HG03135 (cell line): ENCODE measurements at regions not wholly inside any gene's neighbourhood (a gene's known extent, or its start where the extent isn't known, plus 50 kb on each side); places are given as distances from the start of the nearest gene placed in this dataset.
"Not testable (repeated sequence)": the region's sequence is repeated elsewhere in the genome, so short reads cannot be mapped to it uniquely, and the experiment has no call there.

Experiments
- ATAC-seq: cut with Tn5 transposase; IDR thresholded peaks from one replicate; pipeline ENCODE4 v1.9.1; 2021; ENCODE audit warnings: mild to moderate bottlenecking, moderate library complexity; ENCODE audit not compliant: unreplicated experiment

DNA sequence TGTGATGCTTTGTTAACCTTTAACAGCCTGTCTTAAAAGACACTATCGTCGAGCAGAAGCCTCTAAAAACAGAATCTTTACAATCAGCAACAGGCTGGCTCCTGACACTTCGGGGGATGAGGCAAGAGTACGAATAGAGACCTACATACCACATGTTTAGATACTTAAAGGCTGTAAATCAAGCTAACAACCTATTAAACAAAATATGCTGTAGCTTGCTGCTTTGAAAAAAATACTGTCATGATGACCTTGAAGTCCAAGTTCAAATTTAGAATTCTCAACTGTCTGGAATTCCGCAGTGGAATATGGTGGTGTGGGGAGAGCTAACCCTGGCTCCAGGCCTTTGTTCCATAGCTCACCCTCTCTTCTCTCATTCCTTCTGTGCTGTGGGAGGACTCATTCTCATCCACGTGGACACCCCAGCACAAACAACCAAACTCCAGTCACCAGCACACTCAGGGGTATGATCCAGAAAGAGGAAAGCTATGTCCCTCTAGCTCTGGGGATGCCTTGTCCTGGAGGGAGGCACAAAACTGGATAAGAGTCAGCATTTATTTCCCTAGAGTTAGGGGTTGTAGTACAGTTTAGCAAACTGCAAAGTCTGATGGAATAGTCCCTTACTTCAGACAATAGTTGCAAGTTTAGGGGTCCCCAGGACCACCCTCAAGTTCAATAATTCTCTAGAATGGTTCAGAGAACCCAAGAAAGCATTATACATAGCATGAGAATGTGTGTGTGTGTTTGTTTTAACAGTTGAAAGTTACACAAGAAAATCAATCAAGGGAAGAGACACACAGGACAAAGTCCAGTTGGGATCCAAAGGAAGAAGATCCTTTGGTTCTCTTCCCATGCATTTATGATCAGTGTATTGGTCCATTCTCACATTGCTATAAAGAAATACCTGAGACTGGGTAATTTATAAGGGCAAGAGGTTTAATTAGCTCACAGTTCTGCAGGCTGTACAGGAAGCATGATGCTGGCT is 196.1 kb upstream of the SVIL start:
- no peak for ATAC-seq

DNA sequence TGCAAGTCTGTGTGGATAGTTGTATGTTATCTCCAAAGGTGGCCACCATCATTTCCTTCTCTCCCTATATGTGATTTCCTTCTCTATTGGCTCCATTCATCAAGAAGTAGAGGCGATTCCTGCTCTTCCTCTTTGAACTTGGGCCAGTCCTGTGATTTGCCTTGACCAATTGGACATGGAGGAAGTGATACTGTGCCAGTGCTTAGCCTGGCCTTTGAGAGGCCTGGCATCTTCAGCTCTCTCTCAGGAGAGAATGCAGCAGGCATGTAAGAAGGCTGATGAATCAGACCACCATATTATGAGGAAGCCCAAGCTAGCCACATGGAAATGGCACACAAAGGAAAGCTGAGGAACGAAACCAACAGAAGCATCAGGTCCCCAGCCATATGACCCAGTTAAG is 195.0 kb upstream of the SVIL start:
- no peak for ATAC-seq

DNA sequence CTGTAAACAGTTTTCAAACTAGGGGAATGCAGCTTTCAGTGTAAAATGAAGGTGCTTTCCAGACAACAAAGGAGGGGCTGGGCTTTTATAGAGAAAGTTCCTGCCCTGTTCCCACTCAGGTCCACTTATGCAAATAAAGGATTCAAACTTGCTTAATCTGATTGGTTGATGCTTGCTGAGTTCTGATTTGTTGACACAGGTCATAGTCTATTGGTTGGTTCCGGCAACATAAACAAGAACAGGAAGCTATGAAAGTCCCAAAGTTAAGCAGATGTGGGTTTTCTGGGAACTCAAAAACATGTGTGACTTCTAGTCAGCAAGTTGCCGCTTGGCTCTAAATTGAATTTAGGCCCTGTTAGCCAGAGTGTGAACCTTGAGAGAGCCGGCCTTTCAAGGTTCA is 194.2 kb upstream of the SVIL start:
- ATAC-seq, result no peak

DNA sequence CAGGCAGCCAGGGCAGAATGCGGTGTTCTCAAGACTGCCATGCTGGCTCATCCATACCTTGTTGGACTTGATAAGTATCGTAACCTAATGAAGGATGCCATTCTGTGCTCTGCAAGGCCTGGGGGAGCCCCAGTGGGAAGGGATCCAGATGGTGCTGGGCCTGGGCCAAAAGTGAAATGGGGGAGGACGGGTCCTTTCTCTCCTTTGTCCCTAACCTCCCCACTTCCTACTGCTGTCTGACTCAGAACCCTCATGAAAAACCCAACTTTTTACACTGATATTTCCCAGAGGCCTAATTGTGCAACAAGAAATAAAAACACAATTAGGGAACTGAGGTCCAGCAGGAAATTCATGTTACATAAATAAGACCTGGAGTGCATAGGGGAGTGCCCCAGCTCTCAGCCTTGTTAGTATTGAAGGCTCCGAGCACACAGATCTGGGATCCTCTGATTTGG is 193.7 kb upstream of the SVIL start:
- ATAC-seq, result no peak

DNA sequence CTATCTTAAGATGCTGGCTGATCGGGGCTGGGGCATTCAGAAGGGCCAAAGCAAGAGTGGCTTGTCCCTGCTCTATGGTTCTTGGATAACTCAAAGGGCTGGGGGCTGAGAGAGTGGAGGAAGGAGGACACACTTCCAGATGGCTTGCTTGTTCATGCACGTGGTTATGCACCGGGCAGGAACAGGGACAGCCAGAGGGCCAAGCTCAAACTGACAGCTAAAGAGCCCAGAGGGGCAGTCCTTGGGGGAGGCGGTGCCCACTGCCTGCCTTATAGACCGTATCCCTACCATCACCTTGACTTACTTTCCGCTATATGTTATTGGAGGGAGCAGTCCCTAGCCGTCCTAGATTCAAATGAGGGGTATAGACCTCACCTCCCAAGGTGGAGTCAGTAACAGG is 192.7 kb upstream of the SVIL start:
- no peak for ATAC-seq

DNA sequence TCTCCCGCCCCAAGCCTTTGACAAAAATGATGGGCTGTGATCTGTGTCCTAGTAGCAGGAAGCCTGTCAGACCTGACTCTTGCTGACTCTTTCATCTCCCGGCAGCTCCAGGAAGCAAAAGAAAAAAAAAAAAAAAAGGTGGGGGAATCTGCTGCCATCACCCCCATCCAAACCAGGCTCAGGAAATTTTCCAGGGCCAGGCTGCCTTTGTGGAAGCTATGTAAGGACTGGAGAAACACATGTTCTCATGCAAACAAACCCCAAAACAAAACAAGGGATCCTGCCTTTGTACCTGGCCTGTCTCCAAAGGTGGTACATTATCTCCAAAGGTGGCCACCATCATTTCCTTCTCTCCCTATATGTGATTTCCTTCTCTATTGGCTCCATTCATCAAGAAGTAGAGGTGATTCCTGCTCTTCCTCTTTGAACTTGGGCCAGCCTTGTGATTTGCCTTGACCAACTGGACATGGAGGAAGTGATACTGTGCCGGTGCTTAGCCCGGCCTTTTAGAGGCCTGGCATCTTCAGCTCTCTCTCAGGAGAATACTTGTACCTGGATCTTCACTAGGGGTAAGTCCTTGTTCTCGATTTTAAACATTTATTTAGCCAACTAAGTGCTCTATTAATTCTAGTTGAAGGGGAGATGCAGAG is 192.2 kb upstream of the SVIL start:
- no peak for ATAC-seq

DNA sequence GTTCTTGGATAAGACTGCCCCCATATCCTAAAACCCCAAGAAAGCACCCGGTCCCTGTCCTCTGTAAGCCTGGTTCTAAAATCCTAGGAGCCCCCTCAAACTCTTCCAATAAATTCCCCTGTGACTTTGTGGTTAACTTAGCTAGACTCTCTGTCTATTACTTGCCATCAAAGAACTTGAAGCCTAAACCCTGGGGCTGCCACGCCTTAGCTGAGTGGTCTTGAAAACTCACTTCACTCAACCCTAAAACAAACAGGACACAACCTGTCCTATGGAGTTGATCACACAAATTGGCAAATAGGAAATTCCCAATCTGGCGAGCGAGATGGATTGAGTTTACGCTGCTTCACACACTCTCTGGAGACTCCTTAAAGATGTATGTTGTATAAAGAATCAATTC is 191.4 kb upstream of the SVIL start:
- no peak for ATAC-seq

DNA sequence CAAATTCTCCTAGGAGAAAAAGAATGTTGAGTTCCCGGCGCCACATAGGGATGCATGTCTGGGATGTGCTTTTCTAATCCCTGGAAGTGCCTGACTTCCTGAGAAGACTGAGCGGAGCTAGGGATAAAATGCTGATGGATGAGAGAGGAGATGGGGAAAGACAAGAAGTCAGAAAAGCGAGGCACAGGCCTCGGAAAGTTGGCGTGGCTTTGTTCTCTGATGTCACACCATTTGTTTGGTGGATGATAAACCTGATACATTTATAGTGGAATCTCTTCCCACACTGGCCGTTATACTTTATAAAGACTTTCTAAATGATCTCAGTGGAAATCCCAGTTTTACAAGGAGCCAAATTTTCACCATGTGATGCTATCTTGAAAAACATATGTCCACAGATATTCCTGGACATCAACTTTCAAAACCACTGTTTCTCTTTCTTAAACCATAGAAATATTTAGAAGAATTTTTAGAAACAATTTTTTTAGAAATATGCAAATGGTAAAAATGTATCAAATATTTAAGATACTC is 188.8 kb upstream of the SVIL start:
- ATAC-seq, result no peak

DNA sequence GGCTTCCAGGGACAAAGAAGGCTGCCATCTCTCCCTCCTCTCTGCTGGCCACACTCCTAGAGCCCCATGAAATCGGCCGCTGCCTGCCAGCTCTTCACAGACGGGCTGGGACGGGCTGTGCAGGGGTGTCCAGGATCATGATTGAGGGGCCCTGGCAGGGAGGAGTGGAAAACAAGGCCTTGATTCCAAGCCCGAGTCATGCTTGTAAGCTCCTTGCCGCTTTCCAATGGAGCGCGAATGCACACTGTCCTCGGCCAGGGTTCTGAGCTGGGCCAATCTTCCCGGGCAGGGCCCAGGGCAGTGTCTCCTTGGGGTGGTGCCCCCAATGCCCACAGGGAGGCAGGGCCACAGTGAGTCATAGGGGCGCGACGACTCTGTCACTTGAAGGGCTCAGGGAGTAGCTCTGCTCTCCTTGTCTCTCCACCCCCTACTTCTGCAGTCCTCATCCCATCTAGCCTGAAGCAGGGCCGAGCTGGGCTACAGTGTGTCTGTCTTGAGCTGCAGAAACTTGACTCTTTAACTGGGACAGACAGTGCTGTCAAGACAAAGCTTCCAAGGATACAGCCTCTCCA is 186.2 kb upstream of the SVIL start:
- no peak for ATAC-seq

DNA sequence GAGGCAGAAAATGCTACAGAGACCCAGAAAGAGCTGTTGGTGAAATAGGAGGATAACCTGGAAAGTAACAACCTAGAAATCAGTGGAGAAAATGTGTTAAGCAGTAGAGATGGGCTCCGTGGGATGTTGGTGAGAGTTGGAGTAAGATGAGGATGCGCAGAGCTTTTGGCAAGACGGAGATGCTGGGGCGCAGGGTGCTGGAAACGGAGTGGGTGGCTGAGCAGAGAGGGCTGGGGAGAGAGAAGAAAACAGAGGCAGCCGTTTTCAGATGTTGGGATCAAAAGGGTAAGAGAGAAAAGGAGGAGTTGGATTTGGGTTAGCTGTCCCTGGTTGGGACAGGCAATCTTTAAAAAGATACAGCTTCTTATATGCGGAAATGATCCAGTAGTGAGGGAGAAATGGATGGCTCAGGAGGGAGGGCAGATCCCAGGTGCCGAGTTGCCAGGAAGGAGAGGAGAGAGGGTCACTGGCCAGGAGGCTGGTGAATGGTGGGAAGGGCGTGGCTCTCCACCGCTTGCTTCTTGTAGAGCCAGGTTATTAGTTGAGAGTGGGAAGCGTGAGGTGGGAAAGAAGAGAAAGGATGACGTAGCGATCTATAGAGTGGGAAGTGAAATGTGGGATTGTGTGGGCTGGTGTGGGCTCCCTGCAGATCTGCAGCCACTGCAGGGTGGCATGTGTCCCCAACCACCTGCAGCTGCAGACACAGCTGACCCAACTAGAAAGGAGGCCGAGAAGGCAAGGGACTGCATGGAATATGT is 182.2 kb upstream of the SVIL start:
- ATAC-seq, result no peak

DNA sequence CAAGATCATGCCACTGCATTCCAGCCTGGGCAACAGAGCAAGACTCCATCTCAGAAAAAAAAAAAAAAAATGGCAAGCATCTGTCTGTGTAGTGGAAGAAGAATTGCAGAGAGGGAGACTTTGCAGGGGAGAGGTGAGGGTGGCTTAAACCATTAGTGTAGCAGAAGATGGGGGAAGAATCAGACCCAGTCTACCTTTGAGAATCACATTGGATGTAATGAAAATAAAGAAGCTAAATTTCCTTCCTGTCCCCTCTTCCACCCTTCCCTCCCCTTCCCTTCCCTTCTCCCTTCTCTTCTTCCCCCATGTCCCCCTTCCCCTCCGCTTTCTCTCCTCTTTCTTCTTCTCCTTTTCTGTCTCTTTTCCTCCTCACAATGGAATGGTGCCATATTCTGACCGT is 180.8 kb upstream of the SVIL start:
- no peak for ATAC-seq

DNA sequence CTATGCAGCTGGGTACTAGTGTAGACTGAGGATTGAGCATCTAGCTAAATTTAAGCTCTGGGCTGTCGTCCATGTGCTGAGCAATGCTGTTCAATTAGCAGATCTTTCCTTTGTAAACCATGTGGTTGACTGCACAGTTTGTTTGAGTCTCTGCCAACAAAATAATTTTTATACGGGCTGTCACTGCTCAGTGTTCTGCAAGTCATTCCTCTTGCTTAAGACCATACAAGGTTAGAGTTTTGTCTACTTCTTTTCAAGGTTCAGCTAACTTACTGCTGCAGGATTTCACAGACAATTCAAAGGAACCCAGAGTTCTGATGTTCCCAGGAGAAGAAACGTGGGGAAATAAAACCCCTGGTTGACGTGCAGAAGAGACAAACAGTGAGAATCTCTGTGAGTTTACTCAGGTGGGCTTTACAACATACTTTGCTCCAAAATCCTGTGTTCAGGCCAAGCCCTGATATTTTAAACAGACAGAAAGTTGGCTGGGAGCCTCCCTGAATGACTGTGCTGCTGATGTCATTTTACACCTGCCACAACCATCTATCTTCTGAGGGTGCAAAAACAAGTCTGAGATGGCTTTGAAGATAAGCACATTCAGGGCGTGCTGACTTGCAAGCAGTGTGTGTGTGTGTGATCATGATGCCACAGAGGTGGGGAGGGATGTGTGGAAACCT is 177.1 kb upstream of the SVIL start:
- ATAC-seq, result no peak

DNA sequence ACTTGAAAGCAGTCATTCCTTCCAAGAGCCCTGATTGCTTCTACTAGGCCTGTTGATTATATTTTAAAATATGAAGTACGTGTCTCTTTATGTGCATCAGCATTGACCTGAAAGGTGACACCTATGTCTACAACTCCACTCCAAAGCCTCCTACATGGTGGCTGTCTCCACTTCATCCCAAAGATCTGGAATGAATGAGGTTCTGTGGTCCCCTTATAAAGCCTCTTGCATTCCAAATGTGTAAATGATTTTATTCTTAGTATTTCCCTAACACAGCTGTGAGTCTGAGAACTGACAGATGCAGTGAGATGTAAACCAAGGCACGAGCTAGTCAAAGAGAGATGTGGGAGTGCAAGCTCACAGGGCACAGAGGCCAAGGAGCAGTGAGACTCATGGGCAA is 176.0 kb upstream of the SVIL start:
- ATAC-seq, result no peak

DNA sequence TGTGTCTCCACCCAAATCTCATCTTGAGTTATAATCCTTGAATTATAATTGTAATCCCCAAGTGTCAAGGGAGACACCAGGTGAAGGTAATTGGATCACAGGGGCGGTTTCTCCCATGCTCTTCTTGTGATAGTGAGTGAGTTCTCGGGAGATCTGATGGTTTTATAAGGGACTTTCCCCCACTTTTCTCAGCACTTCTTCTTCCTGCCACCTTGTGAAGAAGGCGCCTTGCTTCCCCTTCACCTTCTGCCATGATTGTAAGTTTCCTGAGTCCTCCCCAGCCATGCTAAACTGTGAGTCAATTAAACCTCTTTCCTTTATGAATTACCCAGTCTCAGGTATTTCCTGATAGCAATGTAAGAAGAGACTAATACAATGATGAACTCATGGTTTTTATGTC is 175.5 kb upstream of the SVIL start:
- not testable (repeated sequence) for ATAC-seq

DNA sequence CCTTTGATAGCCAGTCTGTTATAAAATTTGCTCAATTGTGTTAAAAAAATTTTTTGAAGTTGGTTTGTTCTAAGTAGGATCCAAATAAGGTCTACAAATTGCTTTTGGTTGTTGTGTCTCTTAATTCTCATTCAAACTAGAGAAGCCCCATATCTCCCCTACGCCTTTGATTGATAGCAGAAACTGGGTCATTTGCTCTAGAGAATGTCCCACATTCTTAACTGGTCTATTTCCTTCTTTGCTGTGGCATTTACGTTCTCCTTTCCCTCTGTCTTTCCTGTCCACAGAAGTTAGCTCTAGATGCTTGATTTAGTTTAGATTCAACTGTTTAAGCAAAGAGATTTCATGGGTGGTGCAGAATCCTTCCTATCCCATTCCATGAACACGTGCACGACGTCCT is 174.6 kb upstream of the SVIL start:
- no peak for ATAC-seq

DNA sequence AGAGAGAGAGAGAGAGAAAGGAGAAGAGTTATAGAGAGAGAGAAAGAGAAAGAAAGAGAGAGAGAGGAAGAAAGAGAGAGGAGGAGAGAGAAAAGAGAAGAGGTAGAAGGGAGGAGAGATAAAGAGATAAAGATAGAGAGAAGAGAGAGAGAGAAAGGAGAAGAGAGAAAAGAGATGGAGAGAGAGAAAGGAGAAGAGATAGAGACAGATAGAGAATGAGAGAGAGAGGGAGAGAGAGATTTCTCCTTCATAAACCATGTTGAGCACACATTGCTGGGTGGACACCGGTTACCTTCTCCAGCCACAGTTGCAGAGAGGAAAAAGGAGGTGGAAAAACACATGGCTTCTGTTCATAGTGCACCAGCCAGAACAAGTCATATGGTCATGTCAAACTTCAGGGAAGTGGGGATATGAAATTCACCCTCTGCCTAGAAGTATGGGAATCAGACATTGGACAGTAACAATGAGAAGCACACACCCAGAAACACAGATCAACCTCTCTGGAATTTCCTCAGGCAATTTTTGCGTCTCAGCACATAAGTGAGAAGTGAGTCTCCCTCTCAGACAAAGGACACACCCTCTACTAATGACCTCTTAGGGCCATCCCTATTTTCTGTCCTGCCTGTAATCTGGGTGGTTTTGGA is 172.5 kb upstream of the SVIL start:
- ATAC-seq, result no peak

DNA sequence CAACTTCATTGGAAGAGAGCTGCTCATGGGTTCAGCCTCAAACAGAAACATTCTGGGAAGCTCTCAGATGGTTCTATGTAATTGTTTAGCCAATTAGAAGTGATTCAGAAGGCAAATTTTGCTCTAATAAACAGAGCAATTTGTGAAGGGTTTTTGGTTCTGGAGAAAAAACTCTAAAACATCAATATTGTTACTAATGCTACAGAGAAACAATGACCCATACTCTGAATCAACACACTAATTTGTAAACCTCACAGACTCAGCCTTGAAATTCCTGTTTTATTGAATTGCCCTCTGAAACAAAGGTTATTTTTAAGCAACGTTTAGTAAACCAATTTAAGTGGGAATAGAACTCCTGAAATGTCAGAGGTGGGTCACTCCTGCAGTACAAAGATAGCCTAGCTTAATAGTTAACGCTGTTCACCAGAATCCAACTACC is 171.6 kb upstream of the SVIL start:
- no peak for ATAC-seq

DNA sequence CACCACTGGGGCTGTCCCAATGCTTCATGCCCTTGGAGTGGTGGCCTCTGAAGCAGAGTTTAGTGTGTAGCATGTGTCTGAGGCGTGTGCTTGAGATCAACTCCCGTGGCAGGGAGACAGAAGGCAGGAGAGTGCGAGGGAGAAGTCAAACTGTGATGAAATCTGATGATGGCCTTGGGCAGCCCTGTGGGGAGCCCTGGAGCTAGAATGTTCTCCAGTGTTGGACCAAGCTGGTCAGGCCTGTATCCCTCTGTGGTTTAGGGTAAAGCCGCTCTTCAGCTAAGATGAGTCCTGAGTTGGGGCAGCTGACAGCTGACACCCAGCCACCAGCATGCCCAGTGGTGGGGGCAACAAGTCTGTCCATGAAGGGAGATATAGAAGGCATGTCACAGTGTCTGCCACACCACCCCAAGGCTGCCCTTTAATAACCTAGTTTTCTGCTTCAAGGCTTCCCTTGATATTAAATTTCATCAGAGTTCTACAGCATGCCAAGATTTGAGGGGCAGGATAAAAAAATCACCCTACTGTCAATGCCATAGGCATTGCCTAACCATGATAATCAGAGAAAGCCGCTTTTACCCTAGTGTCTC is 170.5 kb upstream of the SVIL start:
- ATAC-seq, result no peak

DNA sequence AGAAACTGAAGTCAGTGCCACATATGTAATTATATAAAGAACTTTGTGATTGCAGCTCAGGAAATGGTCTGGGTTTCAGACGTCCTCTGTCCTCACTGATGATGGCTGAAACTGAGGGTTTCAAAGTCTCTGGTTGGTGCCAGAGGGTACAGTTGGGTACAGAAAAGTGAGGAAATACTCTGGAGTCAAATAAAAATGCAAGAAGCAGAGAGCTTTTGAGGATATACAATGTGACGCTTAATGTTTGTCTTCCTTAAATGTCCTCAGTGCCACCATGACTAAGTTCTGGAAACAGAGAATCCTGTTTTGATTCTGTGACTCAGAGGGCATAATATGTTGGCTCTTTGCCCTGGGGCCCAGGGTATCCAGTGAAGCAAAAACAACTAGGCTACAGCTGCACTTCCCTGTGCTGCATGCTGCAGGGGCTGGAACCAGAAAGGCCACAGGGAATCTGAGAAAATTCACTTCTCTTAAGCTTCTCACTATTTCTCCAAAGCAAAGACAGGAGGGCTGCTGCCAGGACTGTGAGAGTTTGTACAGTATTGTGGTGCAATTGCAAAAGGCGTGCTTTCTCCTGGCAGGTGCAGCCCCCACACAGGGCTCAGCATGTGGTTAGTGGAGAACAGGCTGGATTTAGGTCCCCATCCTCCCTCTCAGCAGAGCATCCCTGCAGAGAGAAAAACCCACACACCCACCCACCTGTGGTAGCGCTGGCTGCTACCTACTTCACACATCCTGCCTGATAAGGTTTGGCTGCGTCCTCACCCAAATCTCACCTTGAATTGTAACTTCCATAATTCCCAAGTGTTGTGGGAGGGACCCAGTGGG is 169.5 kb upstream of the SVIL start:
- ATAC-seq, result no peak
